GM19351 (cell line): ENCODE measurements at regions not wholly inside any gene's neighbourhood (a gene's known extent, or its start where the extent isn't known, plus 50 kb on each side); places are given as distances from the start of the nearest gene placed in this dataset.

Experiments
- ATAC-seq: cut with Tn5 transposase; IDR thresholded peaks from one replicate; pipeline ENCODE4 v1.9.1; 2021; ENCODE audit warnings: mild to moderate bottlenecking, moderate library complexity; ENCODE audit not compliant: unreplicated experiment

- ATAC-seq: no peak
Measured at GRCh38 chr13:103403148-103403740, 337.0 kb upstream of the SLC10A2 start.

- ATAC-seq: no peak
Measured at GRCh38 chr13:103395139-103395538, 328.9 kb upstream of the SLC10A2 start.

GRCh38 chr13:103394618-103395017 lies 328.4 kb upstream of the SLC10A2 start:
- ATAC-seq: no peak

- no peak for ATAC-seq
Measured at GRCh38 chr13:103391936-103392335, 325.7 kb upstream of the SLC10A2 start.

- ATAC-seq: no peak
Measured at GRCh38 chr13:103388839-103389238, 322.6 kb upstream of the SLC10A2 start.

- ATAC-seq: no peak
Measured at GRCh38 chr13:103386341-103386740, 320.1 kb upstream of the SLC10A2 start.

- ATAC-seq: no peak
Measured at GRCh38 chr13:103373916-103374315, 307.7 kb upstream of the SLC10A2 start.

- ATAC-seq: no peak
Measured at GRCh38 chr13:103371271-103371670, 305.1 kb upstream of the SLC10A2 start.

GRCh38 chr13:103370790-103371189 lies 304.6 kb upstream of the SLC10A2 start:
- ATAC-seq: no peak

- no peak for ATAC-seq
Measured at GRCh38 chr13:103358255-103358932, 292.2 kb upstream of the SLC10A2 start.

- ATAC-seq: no peak
Measured at GRCh38 chr13:103356226-103356864, 290.1 kb upstream of the SLC10A2 start.

- ATAC-seq: no peak
Measured at GRCh38 chr13:103354171-103354570, 288.0 kb upstream of the SLC10A2 start.

- ATAC-seq: no peak
Measured at GRCh38 chr13:103351035-103351828, 285.0 kb upstream of the SLC10A2 start.

- ATAC-seq: no peak
Measured at GRCh38 chr13:103350147-103350546, 283.9 kb upstream of the SLC10A2 start.

- ATAC-seq: no peak
Measured at GRCh38 chr13:103349211-103349980, 283.2 kb upstream of the SLC10A2 start.

GRCh38 chr13:103335241-103335640 lies 269.0 kb upstream of the SLC10A2 start:
- no peak for ATAC-seq

- no peak for ATAC-seq
Measured at GRCh38 chr13:103331924-103332323, 265.7 kb upstream of the SLC10A2 start.

GRCh38 chr13:103328899-103329298 lies 262.7 kb upstream of the SLC10A2 start:
- no peak for ATAC-seq

- ATAC-seq: no peak
Measured at GRCh38 chr13:103326326-103326725, 260.1 kb upstream of the SLC10A2 start.

- ATAC-seq: no peak
Measured at GRCh38 chr13:103325672-103326071, 259.5 kb upstream of the SLC10A2 start.

- no peak for ATAC-seq
Measured at GRCh38 chr13:103324641-103325040, 258.4 kb upstream of the SLC10A2 start.
